ENCODE measurements at regions not wholly inside any gene's neighbourhood (a gene's known extent, or its start where the extent isn't known, plus 50 kb on each side); places are given as distances from the start of the nearest gene placed in this dataset.

- no peak for TF ChIP-seq EZH2 (IDR thresholded peaks at IDR 0.05; ENCODE audit: borderline replicate concordance)
- TF ChIP-seq, protein P1, sequence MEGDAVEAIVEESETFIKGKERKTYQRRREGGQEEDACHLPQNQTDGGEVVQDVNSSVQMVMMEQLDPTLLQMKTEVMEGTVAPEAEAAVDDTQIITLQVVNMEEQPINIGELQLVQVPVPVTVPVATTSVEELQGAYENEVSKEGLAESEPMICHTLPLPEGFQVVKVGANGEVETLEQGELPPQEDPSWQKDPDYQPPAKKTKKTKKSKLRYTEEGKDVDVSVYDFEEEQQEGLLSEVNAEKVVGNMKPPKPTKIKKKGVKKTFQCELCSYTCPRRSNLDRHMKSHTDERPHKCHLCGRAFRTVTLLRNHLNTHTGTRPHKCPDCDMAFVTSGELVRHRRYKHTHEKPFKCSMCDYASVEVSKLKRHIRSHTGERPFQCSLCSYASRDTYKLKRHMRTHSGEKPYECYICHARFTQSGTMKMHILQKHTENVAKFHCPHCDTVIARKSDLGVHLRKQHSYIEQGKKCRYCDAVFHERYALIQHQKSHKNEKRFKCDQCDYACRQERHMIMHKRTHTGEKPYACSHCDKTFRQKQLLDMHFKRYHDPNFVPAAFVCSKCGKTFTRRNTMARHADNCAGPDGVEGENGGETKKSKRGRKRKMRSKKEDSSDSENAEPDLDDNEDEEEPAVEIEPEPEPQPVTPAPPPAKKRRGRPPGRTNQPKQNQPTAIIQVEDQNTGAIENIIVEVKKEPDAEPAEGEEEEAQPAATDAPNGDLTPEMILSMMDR (IDR thresholded peaks at IDR 0.05; ENCODE audit: poor library complexity), result no peak
Observed at GRCh38 chr5:60402161-60402785, 297.7 kb downstream of the DEPDC1B start.
